Spleen (tissue), 7 donors: ENCODE measurements at regions not wholly inside any gene's neighbourhood (a gene's known extent, or its start where the extent isn't known, plus 50 kb on each side); places are given as distances from the start of the nearest gene placed in this dataset.

Experiments
- POLR2A ChIP-seq, 3 donors: fragments of 450-650 bp; IDR thresholded peaks; one replicate each; pipeline ENCODE4 v1.5.1; 2017; ENCODE audit warnings: antibody characterized with exemption in 3 of 3, mild to moderate bottlenecking in 1 of 3
- TF ChIP-seq, protein P1 (sequence below), 11 experiments: fragments of 200-600 bp in 7 of 11; fragments of 450-650 bp in 4 of 11; sonication (generic) in 4 of 11; IDR thresholded peaks in 8 of 11; conservative IDR thresholded peaks in 3 of 11; 1 replicate in 7 of 11; 2 replicates in 4 of 11; pipeline versions ENCODE4 v1.4.0 to v1.8.0; 2016 to 2021; ENCODE audit warnings: antibody characterized with exemption in 11 of 11, inconsistent platforms in 4 of 11, mild to moderate bottlenecking in 1 of 11
- donor health status: DM: no; HTN: no; CAD: no; lungs with moderate emphysema.
- donor health status: DM: no; HTN: no; CAD: no.
- donor health status: DM: no; HTN: no; CAD: no.

GRCh38 chr5:106833517-106833916 lies 837.2 kb downstream of the EFNA5 start:
- TF ChIP-seq, protein P1, sequence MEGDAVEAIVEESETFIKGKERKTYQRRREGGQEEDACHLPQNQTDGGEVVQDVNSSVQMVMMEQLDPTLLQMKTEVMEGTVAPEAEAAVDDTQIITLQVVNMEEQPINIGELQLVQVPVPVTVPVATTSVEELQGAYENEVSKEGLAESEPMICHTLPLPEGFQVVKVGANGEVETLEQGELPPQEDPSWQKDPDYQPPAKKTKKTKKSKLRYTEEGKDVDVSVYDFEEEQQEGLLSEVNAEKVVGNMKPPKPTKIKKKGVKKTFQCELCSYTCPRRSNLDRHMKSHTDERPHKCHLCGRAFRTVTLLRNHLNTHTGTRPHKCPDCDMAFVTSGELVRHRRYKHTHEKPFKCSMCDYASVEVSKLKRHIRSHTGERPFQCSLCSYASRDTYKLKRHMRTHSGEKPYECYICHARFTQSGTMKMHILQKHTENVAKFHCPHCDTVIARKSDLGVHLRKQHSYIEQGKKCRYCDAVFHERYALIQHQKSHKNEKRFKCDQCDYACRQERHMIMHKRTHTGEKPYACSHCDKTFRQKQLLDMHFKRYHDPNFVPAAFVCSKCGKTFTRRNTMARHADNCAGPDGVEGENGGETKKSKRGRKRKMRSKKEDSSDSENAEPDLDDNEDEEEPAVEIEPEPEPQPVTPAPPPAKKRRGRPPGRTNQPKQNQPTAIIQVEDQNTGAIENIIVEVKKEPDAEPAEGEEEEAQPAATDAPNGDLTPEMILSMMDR (IDR thresholded peaks at IDR 0.05 in 8 of 11, conservative IDR thresholded peaks at IDR 0.05 in 3 of 11): no peak
- no peak for TF ChIP-seq POLR2A (IDR thresholded peaks at IDR 0.05)
